ENCODE measurements at regions not wholly inside any gene's neighbourhood (a gene's known extent, or its start where the extent isn't known, plus 50 kb on each side); places are given as distances from the start of the nearest gene placed in this dataset.
A peak's percentile ranks its signal among the peaks of the same experiment; 100 is the strongest.

GRCh38 chr4:111847296-111848008 lies 297.8 kb upstream of the FAM241A start:
- 0 out of 2 replicates have a peak, but pooled peaks have one; percentile 12 for TF ChIP-seq CTCF (conservative IDR thresholded peaks at IDR 0.05; ENCODE audit: low read depth, low read length)
- TF ChIP-seq MAFK (IDR thresholded peaks at IDR 0.05; ENCODE audit: low read depth, low read length): no peak
- no peak for TF ChIP-seq CEBPB (IDR thresholded peaks at IDR 0.05; ENCODE audit: low read depth, low read length)
- no peak for TF ChIP-seq POLR2A (IDR thresholded peaks at IDR 0.05; ENCODE audit: low read depth, low read length)
- no peak for TF ChIP-seq MAZ (IDR thresholded peaks at IDR 0.05; ENCODE audit: borderline replicate concordance, low read depth, low read length)
- no peak for TF ChIP-seq SMC3 (IDR thresholded peaks at IDR 0.05; ENCODE audit: low read depth, low read length)
- TF ChIP-seq, protein P1, sequence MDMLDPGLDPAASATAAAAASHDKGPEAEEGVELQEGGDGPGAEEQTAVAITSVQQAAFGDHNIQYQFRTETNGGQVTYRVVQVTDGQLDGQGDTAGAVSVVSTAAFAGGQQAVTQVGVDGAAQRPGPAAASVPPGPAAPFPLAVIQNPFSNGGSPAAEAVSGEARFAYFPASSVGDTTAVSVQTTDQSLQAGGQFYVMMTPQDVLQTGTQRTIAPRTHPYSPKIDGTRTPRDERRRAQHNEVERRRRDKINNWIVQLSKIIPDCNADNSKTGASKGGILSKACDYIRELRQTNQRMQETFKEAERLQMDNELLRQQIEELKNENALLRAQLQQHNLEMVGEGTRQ (IDR thresholded peaks at IDR 0.05; ENCODE audit: low read depth, low read length): no peak
- no peak for TF ChIP-seq RAD21 (IDR thresholded peaks at IDR 0.05; ENCODE audit: low read length)
- no peak for TF ChIP-seq NFE2L2 (IDR thresholded peaks at IDR 0.05; ENCODE audit: low read depth, low read length)
- TF ChIP-seq MXI1 (IDR thresholded peaks at IDR 0.05; ENCODE audit: borderline replicate concordance, low read depth, low read length): no peak

All from IMR-90 (cell line).